Fibroblast of skin of left biceps (primary cell): ENCODE measurements at regions not wholly inside any gene's neighbourhood (a gene's known extent, or its start where the extent isn't known, plus 50 kb on each side); places are given as distances from the start of the nearest gene placed in this dataset.
A peak's percentile ranks its signal among the peaks of the same experiment; 100 is the strongest.
"Not testable (repeated sequence)": the region's sequence is repeated elsewhere in the genome, so short reads cannot be mapped to it uniquely, and the experiment has no call there.

Experiments
- DNase-seq, 2 experiments: peaks; one replicate each; pipeline ENCODE4 v3.0.0-alpha.2; 2013; ENCODE audit warnings: low read depth in 2 of 2

- no peak for DNase-seq
Observed at GRCh38 chr4:173763389-173763788, 233.4 kb upstream of the HAND2 start.

GRCh38 chr4:173761938-173762337 lies 231.9 kb upstream of the HAND2 start:
- DNase-seq, result no peak

- no peak for DNase-seq
Observed at GRCh38 chr4:173761236-173761635, 231.2 kb upstream of the HAND2 start.

GRCh38 chr4:173758132-173758531 lies 228.1 kb upstream of the HAND2 start:
- no peak for DNase-seq

GRCh38 chr4:173753408-173753807 lies 223.4 kb upstream of the HAND2 start:
- no peak for DNase-seq

- no peak for DNase-seq
Observed at GRCh38 chr4:173752610-173753230, 222.7 kb upstream of the HAND2 start.

- no peak for DNase-seq
Observed at GRCh38 chr4:173748353-173748752, 218.3 kb upstream of the HAND2 start.

- no peak for DNase-seq
Observed at GRCh38 chr4:173747537-173748257, 217.7 kb upstream of the HAND2 start.

- no peak for DNase-seq
Observed at GRCh38 chr4:173746424-173746823, 216.4 kb upstream of the HAND2 start.

GRCh38 chr4:173745765-173746164 lies 215.7 kb upstream of the HAND2 start:
- DNase-seq, result no peak

- DNase-seq, result no peak
Observed at GRCh38 chr4:173736840-173737239, 206.8 kb upstream of the HAND2 start.

GRCh38 chr4:173735585-173735984 lies 205.6 kb upstream of the HAND2 start:
- DNase-seq, result no peak

GRCh38 chr4:173735049-173735448 lies 205.0 kb upstream of the HAND2 start:
- DNase-seq, result peak in 1 of 2 experiments; percentile 2

- no peak for DNase-seq
Observed at GRCh38 chr4:173731257-173731656, 201.2 kb upstream of the HAND2 start.

- DNase-seq, result no peak
Observed at GRCh38 chr4:173722075-173722474, 192.0 kb upstream of the HAND2 start.

- not testable (repeated sequence) for DNase-seq
Observed at GRCh38 chr4:173718504-173718903, 188.5 kb upstream of the HAND2 start.

GRCh38 chr4:173717581-173717980 lies 187.6 kb upstream of the HAND2 start:
- DNase-seq, result no peak

- DNase-seq, result no peak
Observed at GRCh38 chr4:173714456-173714855, 184.4 kb upstream of the HAND2 start.

- no peak for DNase-seq
Observed at GRCh38 chr4:173713026-173713425, 183.0 kb upstream of the HAND2 start.

GRCh38 chr4:173707658-173708419 lies 177.8 kb upstream of the HAND2 start:
- DNase-seq, result no peak

GRCh38 chr4:173704201-173704600 lies 174.2 kb upstream of the HAND2 start:
- DNase-seq, result no peak

GRCh38 chr4:173703021-173703420 lies 173.0 kb upstream of the HAND2 start:
- DNase-seq, result no peak

GRCh38 chr4:173700650-173701049 lies 170.6 kb upstream of the HAND2 start:
- no peak for DNase-seq
